ENCODE measurements at regions not wholly inside any gene's neighbourhood (a gene's known extent, or its start where the extent isn't known, plus 50 kb on each side); places are given as distances from the start of the nearest gene placed in this dataset.

DNA sequence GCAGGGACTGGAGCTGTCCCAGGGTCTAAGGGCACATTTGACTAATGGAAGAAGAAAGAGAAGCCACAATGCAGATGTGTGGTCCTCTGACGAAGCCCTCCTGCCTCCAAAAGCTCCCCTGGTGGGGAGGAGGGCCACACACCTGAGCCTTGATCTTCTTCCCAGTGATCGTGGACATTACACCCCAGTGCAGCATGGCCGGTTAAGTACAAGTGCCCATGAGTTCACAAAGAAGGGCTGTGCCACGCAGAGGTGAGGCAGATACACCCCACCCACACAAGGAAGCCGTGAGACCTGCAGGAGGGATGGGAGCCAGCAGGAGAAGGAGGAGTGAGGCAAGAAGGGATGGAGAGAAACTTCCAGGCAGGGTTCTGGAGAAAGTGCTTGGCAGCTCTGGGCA, 199.0 kb upstream of the MVB12B start:
- DNase-seq, result no peak

DNA sequence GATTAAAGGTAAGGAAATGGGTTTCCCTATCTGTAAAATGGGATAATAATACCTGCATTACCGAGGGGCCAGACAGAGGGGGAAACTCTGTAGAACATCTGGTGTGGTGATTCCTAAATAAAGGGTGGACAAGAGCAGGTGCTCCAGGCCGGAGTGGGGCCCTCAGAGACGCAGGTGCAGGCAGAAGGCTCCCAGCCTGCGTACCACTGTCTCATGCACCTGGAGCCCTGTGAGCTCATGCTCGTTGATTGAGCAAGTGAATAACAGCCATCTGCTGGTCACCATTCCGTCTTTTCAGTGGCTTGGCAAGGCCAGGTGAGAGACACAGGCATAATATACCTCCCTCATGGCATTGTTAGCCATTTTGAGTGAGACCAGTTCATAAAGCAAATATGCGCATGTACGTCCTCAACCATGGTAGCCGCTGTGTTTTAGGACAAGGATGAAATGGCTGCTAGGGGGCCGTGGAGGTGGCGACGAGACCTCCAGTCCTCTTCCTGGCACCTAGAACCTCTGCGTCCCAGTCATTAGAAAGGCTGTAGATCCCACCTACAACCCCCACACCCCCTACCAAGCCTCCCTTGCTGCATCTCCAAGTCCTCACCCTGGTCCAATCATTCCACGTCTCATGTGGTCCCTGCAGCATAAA, 198.0 kb upstream of the MVB12B start:
- DNase-seq, result no peak

DNA sequence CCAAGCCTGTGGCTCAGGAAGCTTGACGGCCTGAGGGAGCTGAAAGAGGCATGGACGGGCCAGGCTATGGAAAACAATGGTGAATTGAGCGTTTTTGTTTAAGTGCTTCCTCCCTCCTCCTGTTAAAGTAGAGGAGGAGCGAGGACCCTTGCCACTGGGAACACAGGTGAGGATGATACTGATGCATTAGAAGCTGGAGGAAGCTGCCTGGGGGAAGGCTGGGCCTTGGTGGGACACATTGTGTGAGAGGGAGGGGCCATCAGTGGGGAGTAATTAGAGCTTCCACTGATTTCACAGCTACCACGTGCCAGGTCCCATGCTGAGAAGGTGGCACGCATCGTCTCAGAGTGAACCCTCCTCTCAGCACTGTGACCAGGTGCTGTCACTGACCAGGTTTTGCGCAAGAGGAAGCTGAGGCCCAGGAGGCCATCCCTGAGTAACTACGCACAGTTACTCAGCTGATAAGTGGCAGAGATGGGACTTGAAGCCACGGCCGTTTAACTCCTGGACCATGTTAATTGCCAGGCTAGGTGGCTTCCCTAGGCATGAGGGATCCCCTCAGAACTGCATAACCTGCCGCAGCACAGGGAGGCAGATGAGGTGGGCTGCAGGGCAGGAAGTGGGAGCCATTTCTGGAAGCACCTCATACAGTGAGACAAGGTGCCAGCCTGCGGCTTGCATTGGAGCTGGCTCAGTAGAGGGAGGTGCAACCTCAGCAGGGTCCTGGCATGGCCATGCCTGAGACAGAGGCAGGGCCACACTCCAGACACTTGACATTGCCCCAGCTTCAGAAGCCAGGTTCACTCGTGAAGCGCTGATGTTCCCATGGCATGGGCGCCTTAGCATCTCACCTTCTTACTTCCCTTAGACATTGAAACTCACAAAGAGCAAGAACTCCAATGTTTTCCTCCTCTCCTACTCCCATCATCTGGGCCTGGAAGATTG, 195.3 kb upstream of the MVB12B start:
- DNase-seq, result no peak

DNA sequence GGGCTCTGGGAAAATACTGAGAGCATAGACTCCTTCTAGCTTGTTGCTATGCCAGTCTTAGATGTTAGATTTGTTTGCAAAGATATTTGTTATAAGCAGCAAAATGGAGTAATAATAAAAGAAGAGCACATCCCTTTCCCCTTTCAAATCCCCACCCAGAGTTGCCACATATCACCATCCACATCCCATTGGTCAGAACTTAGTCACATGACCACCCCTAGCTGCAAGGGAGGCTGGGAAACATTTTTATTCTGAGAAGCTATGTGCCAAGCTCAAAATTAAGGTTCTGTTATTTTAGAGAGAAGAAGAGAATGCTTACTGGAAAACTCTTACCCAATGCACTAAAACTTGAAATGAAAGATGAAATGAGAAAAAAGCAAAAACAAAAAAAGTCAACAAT, 193.9 kb upstream of the MVB12B start:
- DNase-seq, result no peak

DNA sequence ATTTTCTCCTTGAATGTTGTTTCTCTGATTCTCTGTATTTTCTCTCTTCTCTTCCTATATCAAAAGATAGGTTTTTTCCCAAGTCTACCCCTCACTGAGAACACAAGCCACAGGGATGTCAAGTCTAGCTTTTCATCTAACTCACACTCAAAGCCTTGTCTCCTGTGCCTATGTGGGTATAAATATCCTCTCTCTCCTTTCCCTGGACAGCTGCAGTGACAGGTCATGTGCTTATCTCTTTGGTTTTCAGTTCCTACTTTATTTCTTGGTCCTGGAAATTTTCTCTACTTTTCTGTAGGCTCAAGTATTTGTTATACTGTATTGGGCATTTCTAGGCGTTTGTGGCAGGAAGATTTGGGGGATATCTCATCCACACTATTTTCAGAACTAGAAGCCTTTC, 182.4 kb upstream of the MVB12B start:
- DNase-seq, result no peak

DNA sequence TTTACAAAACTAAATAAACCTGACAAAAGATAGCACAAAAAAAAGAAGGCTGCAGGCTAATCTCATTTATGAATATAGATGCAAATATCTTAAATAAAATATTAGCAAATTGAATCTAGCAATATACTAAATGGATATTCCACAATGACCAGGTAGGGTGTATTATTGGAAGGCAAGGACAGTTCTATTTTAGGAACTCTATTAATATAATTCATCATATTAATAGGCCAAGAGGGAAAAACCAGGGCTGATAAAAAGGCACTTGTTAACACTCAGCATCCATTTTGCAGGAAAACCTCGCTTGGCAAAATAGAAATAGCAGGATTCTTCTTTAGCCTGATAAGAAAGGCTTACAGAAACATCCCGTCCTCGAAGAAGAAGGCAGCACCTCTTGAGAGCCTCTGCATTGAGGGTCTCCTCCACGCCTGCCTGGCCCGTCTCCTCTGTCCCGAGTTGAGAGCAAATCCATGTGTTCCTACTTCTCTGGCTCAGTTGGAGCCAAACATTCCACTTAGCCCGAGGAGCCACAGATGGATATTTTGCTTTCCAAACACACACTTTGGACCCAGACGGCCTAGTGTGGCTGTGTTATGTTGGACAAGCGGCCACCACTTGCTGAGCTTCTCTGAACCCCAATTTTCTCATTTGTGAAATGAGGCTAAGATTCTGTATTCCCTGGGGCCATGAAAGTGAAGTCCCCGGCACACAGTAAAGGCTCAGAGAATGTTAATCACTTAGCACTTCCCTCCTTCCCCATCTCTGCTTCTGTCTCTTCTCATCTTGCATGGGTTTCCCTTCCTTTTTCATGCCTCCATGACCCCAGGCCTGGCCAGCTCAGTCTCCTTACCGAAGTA, 181.8 kb upstream of the MVB12B start:
- no peak for DNase-seq

DNA sequence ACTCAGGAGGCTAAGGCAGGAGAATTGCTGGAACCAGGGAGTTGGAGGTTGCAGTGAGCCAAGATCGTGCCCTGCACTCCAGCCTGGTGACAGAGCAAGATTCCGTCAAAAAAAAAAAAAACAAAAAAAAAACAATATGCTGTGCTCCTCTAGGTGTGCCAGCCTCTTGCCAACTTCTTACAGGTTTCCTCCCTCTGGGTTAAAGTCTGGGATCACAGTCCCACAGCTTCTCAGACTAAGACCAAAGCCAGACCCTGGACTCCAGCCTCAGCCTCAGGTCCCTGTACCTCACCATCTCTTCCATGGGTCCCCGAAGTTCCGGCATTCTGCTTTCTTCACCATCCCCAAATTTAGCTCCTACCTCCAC, 180.8 kb upstream of the MVB12B start:
- no peak for DNase-seq

DNA sequence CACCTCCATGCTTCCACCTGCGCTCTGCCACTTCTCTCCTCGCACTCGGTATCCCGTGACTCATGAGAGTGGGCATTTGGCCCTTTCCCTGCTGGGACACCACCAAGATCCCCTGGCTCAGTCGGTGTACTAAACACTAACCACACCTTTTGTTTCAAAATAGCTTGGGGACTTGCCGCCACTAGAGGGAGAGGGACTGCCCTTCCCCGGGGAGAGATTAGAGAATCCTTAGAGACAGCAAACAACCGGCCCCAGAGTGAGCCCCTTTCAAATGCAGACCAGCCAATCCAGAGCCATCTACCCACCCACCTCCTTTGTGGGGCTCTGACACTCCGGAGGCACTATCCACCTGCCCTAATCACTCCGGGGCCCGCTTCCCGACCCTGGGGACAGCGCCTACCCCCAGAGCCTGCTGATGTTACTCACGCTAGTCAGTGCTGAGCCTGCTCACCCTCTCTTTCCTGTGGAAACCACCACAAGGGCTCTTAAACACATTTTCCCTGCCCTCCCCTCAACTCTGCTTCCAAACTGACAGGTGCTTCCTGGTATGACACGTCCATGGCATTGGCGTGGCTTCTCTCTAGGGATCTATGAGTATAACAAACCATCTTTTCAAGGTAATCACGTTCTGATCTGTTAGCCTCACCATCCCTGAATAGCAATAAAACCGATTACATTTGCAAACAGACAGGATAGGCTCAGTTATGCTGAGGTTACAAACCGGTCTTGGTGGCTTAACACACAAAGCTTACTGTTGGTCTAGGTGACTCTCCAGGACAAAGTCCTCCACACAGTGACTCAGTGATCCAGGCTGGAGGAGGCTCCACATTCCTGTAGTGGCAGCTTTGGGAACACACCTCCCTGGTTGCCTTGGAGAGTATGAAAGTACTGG, 180.1 kb upstream of the MVB12B start:
- DNase-seq, result no peak

DNA sequence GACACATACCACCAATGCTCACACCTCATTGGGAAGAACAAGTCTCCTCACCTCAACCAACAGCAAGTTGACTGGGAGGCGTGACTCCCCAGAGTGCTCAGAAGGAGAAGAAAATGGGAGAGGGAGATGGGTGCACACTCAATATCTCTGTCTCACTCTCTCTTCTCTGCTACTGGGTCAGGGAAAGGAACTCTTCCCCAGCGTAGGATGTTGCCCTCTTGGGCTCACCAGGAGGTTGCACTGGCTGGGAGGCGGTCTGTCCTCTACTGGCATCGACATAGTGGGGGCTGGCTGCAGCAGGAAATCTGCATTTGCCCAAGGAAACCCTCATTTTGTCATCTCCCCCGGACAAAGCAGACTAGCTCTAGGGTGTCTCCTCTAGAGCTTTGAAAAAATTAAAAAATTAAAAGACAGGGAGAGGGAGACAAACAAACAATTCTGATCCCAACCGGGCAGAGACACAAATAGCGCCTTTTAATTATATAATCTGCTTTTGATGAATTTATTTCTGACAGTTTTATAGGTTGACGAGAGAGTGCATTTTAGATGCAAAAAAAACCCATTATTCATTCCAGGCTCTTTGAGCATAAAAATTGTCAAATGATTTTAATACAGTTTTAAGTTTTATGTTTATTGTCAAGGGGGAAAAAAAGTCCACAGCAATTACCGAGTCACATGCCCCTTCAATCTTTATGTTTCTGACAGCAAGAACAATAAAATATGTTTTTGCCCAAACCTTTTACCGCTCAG, 179.3 kb upstream of the MVB12B start:
- no peak for DNase-seq

DNA sequence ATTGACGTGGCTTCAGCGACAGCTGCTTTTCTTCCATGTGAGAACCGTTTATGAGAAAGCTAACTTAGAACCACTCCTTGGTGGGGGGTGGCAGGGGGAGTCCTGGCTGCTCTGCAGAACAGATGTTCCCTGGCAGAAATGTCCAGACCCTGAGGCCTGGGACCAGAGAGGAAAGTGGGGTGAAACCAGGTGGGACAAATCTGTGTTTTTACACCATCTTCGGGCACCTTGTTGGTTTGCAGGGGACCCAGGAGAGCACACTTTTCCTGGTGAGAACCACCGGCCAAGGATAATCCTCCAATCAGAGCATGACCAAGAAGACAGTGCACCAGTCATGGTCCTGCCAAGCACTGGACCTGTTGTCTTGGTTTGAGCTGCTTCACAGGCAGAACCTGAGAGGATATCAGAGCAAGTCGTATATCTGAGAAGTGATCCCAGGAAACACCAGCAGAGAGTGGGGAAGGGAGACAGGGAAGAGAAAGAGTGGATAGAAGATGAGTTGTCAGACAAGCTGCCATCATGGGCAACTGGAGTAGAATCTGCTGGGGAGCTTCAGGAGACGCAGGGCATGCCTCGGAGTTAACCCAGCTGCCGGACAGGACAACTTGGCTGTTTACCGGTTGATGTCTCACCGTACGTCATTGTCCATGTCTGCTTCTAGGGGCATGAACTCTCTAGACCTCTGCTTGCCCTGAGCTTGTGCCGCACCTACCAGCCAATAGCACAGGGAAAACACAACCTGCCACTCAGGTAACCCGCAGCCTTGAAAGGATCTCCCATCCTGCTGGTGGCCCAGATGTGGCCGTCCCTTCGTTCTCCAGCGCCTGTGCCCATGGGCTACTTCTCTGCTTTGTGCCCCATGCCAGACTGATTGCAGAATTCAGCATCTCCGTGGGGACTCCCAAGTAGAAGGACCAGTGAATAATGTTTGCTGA, 178.4 kb upstream of the MVB12B start:
- DNase-seq, result no peak

DNA sequence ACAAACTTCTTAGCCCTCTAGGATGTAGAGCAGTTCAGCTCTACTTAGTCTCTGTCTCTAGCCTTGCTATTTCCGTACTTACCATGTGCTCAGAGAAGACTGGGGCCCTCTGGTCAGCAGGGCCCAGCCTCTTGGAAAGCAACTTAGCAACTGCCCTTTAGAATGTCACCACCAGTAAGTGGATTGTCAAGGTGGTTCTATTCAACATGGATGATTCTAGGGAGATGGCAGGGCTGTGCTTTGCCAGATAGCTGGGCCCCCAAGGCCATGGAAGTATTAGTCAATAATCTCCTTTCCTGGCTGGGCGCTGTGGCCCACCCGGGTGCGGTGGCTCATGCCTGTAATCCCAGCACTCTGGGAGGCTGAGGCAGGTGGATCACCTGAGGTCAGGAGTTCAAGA, 177.6 kb upstream of the MVB12B start:
- DNase-seq, result no peak

DNA sequence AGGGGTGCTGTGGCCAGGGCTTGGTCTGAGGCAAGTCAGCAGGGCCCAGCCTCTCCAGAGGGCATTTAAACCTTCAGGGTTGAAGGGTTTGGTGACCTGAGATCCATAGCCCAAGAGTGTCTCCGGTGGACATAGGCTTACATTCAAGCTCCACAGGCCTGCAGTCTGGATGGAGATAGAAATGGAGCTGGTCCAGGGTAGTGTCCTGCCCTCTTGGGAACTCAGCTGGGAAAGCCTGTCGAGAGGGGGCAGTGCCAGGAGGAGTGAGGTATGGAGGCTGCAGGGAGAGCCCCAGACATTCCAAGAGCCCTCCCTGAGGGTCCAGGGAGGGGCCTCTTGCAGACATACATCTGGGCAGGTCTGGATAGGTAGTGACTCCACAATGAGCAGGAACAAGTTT, 177.0 kb upstream of the MVB12B start:
- DNase-seq, result peak; percentile 0

DNA sequence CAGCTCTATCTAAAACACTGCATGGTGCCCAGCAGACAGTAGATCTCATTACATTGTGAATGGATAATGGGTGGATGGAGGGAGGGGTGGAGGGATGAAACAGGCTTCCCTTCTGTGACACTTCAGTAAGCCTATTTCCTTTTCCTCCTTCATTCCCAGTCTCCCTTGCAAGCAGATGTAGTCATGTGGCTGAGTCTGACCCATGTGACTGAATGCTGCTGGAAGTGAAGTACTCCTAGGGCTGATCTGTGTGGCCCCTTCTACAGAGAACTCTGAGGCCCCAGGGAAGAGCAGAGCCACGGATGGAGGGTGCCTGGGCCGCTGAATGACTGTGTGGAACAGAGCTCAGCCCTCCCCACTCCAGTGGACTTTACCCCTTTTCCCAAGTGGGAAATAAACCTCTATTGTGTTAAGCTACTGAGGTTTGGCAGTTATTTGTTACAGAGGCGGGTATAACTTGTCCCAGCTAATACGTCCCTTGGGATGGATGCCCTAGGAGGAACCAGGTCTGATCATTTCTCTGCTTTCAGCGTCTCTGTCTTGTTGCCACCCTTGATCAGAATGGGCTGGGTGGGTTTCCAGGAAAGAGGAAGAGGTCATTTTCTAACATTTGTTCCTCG, 176.1 kb upstream of the MVB12B start:
- DNase-seq, result no peak

DNA sequence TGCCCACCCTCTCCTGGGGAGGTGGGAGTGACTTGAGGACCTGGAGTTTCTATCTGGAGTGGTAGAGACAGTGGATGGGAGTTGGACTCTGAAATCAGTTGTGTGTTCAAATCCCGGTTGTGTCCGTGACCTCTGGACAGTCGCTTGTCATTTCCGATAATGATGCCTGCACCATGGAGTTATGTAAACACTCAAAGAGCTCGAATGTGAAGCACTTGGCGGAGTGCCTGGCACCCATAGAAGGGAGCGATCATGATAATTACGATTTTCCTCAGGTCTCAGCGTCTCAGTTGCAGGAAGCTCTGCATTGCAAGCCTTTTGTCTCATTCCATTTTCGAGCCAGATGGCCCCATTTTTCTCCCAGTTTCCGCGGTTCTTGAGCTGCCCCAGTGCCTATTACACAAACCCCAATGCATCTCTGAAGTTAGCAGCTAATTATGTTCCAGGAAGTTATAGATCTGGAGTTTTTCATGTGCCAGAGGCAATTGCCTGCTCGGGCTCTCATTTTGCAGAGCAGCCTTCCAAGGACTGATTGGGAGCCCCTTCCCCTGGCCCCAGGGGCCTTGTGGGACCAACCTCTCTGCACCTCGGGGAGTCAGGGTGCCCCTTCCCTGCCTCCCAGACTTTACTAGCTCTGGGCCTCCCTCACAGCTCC, 175.5 kb upstream of the MVB12B start:
- DNase-seq, result no peak

DNA sequence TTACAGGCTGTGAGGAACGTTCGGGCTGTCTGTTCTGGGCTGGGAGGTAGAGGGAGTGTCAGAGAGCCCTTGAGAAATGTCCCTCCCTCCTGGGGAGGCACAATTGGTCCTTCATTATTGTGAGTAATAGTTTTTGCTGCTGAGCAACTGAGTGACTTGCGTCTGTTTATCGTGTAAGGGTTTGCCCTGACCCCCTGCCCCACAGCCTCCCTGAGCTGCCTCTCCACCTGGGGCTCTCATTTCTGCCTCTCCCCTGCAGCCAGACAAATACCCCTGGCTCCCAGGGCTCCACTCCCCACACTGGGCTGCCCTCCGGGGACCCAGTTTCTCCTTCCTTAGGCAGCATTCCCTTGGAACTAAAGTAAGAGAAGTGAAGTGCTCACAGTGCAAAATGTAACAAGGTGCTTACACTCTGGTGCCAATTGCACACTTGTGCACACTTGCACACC, 174.9 kb upstream of the MVB12B start:
- DNase-seq, result no peak

DNA sequence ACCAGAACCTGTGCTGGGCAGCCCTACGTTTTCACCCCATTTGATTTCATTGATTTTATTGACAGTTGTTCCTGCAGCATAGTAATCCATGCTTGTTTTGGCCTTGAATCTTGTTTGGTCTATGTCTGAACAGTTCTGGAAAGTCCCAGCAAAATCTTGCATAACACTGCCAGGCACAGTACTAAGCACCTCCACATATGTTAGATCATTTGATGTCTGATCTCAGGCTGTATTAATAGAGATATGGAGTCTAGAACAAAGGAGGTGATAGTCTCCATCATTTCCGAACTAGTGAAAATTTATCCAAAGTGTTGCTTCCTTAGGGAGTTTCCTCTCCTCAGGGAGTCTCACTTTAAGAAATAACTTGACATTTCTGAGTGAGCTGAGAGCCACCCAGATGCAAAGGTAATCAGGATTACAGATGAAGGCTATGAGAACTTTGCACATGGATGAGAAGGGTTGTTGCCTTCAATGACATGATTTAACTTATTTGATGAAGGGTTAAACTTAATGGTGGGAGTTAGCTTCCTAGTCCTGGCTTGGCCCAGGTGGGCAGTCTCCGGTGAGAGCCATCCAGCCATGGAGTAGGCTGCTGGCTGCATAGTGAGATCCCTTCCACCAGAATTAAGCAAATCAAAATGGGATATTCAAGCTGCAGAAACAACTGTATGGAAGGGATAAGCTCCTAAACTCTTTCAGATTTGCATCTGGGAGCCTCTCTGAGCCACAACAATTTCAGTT, 173.8 kb upstream of the MVB12B start:
- no peak for DNase-seq

DNA sequence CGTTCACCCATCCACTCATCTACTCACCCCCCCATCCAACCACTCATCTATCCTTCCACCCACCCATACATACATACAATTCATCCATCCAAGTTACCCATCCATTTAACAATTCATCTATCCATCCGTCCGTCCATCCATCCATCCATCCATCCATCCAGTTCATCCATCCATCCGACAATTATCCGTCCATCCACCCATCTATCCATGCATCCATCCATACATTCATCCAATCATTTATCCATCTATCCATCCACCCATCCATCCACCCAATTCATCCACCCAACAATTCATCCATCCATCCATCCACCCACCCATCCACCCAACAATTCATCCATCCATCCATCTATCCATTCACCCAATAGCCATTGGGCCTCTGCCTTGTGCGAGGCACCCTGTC, 173.2 kb upstream of the MVB12B start:
- no peak for DNase-seq

DNA sequence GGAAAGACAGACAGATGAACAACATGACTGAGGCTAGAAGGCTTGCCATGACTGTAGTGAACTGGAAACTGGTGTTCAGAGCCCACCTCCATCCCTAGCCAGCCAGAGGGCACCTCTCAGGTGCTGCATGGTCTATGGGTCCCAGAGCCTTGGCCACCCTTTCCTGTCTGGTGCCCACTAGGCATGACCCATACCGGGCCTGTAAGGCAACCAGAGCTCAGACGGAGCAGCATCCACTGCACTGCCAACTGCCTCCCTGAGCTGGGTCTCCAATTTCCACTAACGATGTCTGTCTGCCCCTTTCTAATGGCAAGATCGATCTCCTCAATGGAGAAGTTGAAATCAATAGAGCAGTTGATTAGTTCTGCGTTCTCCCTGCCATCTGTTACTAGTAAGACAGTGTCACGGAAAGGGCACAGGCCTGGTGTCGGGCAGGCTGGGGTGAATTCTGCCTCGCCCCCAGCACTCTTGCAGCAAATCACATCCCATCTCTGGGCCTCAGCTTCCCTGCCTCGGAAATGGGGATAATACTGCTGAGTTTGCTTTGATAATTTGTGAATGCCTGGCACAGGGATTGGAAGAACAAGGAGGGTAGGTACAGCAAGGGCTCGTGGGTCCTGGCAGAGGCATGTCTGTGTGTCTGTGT, 172.3 kb upstream of the MVB12B start:
- no peak for DNase-seq

Data from NCI-H446 treated with DMSO at 0.1 percent for 48 hours (cell line).